NCI-H82 (cell line): ENCODE measurements at regions not wholly inside any gene's neighbourhood (a gene's known extent, or its start where the extent isn't known, plus 50 kb on each side); places are given as distances from the start of the nearest gene placed in this dataset.
"Not testable (repeated sequence)": the region's sequence is repeated elsewhere in the genome, so short reads cannot be mapped to it uniquely, and the experiment has no call there.

Experiments
- DNase-seq: peaks from one replicate; lab custom pipeline; 2025; lab: John Stamatoyannopoulos, UW

DNA sequence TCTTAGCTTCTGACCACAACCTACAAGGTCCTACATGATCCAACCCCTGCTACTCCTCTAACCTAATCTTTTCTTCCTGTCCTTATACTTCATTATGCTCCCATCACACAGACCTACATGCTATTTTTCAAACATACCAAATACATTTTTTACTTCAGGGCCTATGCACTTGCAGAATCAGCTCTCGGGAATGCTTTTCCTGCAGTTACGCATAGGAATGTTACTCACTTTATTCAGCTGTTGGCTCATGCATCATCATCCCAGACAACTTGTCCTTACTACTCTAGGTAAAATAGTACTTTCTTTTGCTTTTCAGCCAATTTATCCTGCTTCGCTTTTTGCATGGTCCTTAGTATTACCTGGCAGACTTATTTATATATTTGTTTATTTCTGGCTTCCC lies 105.6 kb downstream of the OXSM start:
- DNase-seq, result no peak

DNA sequence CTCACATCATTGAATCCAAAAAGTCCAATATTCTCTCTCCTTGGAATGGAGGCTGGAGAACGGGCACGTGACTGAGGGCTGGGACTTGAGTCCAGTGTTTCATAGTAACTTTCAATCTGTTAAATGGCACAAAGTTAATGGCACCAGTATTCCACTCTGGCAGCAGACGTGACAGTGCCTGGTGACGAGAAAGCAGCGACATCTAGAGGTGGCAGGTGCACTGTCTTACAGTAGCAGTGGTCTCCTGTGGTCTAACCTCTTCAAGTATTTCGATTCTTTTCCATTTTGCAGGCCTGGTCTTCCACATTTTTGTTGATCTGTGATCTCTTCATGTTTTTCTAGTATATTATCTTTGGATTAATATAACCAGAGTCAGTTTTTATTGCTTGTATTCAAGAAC lies 107.1 kb downstream of the OXSM start:
- peak; percentile 42 for DNase-seq

DNA sequence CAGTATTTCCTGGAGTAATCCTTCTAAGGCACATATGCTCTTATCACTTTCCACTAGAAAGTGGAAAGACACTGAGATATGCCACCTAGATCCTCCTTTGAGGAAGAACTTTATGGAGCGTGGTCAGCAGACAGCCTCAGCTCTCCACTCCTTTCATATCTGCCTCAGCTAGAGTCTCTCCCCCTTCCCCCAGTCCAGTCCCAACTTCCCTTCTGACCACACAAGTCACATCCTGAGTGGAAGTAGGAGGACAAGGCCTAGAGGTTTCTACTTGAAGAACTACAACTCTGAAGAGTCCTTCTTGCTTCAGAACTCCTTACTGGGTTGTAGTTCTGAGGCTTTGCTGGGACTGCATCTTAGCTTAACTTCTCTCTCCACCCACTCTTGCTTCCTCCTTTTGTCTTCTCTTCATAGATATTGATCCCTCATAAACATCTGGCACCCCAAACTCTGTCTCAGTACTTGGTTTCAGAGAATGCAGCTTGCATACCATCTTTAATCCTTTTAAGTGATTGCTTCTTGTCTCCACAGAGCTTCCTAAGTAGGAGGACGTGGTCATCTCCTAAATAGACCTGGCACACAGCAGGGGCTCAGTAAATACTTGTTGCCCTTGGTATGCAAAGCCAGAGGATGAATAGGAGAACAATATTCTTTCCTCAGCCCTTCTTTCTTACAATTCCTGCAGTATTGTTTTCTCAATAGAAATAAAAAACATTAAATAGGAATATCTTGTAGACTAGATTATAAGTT lies 109.6 kb downstream of the OXSM start:
- DNase-seq, result peak; percentile 38

DNA sequence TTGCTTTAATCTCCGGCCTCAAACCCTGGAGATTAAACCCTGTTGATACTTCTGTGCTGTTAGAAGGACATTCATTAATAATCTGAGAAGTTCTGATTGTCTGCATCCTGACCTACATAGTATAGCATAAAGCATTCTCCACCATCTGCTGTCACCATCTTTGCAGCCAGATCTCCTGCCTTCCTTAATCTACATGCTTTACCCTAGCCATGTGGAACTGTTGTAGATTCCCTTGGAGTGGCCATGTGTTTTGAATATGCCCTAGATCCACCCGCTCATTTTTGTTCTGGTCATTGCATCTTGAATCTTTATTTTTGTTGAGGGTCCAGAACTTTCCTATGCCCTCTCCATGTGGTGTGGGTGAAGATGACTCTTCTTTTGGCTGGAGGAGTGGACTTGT lies 110.3 kb downstream of the OXSM start:
- peak; percentile 3 for DNase-seq

DNA sequence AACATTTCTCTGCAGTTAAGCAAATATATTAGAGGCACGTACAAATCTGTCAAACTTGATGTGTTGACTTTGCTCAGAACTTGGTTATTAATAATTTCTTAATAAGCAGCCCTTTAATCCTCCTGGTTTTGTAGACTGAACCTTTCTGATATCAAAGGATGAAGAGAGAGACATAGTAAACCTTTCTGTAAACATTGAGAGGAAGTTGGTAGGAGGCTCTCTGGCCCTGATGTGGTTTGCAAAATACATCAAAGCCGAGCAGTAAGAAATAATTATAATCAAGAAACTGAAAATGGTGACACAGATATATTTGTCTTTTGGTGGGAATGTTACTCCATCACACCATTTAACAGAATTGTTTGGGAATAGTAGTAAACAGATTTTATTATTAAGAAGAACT lies 111.9 kb downstream of the OXSM start:
- DNase-seq, result no peak

DNA sequence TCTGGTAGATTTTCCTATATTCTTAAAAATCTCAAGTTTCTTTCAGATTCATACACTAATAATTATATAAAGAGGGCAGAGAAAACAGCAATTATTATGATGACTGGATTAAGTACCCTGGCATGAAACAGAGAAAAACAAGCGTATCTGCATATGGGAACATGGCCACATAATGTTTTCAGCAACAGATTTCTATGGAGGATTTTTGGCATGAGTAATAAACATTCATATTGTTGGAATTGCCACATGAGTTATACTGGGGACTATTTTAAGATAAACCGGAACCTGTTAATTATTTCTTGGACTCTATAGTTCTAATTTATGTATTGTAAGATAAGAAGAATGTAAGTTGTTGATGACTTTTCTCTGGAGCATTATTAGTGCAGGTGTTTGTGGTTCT lies 112.7 kb downstream of the OXSM start:
- DNase-seq, result no peak

DNA sequence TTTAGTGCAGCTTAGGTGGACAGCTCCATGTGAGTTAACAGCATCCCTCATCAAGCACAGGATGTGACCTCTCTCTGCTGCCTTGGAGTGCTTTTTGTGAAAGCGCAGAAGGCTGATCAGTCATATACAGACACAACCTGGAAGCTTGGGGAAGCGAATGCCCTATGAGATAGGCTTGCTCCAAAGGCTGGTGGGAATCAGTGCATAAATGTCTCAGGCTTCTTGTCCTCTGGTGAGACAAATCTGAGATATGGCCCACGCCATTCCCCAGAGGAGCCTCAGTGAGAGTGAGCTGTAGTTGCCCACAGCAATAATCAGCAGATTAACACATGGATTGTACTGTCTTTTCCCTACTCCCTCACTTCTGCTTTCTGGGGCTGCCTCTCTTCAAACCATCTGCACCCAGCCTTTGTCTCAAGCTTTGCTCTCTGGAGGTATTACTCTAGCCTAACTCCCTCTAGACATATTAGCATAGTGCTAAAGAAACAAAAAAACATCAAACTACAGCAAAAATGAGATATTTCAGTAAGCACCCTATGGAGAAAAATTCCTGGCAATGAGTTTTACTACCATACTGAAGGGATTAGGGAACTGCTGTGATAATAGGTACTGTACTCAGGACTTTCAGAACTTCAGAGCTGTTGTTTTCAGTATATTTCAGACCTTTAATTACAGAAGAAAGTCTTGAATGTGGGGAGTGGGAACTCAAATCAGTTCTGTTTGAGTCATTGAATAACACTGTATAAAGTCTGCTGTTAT lies 113.7 kb downstream of the OXSM start:
- peak; percentile 2 for DNase-seq

DNA sequence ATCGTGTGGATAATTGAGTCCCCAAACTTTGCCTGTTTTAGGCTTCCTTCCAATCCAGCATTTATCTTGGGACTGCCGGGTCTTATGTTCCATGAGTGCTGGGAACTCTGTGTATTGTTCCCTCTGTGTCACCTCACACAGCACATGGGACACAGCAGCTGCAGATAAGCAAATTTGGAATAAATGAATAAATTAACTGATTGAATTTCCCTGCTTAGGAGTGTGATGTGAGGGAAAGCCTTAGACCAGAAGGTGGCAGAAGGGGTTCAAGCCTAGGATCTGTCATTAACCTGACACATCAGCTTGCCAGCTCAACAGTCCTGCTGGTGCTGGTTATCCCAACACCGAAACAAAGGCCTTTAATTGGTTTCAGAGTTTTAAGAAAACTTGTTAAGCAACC lies 114.3 kb downstream of the OXSM start:
- DNase-seq, result peak; percentile 18

DNA sequence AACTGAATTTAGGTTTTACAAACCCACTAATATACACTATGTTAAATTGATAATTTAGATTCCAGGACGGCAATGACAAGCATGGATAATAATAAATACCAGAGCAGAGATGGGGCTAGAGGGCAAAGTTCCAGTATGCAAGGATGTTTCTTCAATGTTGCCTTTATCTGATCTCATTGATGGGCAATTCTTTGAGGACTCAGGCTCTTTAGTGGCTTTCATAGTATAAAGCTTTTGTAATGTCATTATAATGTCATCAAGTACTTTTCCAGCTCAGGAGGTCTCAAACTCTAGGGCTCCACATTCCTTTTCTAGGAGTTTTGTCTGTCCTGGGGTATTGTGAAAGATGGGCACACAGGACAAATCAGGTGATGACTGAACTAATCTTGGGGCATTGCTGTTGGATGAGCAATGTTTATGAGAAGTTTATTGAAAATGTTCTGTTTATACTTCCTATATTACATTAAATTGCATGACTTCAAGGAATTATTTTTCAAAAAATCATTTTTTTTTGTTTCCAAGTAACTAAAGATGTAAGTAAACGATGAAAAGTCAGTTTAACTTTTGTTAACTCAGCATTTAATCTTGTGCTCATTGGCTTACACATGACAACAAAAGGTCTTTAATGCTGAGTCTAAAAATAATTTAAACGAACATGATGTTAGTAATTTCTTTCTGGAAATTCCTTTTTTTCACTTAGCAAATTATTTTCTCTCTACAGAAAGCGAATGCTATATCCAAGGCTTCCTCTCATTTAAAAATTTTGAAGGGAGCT lies 116.4 kb downstream of the OXSM start:
- DNase-seq, result no peak

DNA sequence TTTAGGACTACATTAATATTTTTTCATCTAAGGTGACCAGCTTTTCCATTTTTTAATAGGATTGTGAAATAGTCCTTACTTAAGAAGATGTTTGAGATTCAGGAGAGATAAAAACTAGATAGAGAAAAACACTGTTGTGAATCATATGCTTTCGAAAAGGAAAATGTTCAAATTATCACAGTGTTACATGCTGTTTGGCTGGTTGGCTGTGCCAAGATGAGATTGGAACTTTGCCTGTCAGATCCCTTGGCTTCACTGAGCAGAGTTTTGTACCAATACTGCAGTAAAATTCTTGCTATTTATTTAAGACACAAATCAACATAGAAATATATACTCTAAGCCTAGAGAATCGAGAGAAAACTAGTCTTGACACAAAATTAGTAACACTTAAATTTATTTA lies 117.2 kb downstream of the OXSM start:
- DNase-seq, result no peak

DNA sequence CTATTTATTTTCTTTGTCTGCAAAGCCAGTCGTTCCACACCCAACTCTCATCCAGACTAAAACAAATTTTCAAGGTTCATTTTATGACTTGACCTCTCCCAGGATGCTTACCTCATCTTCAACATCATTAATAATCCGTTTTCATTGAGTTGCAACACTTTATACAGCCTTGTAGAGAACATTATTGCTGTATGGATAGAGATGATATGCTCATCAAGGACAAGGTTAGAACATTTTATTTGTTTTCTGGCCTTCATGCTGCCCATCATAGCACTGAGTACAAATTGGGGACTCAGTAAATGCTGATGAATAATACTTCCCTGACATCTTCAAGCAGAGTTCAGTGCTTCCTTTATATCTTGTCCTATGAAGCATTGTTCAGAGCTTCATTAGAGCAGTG lies 120.2 kb downstream of the OXSM start:
- no peak for DNase-seq

DNA sequence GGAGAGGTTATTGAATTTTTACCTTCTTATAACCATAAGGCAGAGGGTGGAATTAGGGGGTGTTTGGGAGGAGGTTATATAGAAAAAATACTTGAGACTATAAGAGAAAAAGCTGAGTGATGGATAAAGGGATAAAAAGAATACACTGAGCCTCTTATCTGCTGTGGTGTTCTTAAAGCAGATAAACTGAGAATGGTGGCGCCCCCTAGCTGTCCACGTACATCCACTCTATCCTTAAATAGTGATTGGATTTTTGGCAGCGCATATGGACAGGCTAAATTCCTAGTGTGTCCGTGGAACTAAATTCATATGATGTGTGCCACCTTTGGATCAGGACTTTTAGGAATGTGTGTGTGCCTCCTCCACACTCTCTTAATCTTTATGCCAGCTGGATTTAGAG lies 121.1 kb downstream of the OXSM start:
- peak; percentile 65 for DNase-seq

DNA sequence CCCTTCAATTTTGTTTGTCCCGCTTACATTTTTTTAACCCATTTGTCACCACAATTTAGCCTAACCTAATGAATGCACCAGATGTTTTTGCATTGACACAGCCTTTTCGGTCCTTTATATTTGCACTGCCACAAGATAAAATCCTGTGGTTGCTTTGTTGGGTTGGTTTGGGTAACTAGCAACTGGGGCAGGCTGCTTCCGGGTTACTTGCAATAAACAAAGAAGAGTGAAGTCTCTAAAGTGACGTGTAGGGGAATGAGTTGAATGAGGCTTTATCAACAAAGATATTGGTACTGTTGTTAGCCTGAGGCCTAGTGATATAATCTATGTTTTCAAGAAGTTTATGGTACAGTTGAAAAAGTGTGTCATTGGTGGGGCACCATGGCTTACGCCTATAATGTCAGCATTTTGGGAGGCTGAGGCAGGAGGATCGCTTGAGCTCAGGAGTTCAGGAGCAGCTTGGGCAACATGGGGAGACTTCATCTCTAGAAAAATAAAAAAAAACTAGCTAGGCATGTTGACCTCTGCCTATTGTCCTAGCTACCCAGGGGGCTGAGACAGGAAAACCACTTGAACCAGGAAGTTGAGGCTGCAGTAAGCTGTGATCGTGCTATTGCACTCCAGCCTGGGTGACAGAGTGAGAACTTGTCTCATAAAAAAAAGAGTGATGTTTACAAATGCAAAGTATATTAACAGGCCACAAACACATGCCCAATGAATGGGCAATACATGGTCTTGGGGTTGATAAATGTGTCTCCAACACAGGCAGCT lies 121.8 kb downstream of the OXSM start:
- DNase-seq, result no peak

DNA sequence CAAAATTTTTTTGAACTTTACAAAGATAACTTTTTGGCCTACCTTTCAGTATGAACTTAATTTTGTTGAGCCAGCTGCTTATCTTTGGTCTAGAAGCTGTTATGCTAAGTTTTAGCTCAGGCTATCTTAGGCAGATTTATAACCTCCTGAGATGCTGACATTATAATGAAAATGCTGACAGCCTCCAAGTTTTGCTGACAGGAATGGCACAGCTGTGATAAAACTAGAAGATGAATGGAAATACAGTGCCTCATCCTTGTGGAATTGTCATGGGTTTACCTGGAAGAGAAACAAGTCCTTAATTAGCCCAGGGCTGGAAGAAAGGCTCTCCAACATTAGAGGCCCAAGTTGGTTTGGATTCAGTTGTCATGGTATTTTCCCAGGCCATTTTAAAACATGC lies 123.3 kb downstream of the OXSM start:
- DNase-seq, result no peak

DNA sequence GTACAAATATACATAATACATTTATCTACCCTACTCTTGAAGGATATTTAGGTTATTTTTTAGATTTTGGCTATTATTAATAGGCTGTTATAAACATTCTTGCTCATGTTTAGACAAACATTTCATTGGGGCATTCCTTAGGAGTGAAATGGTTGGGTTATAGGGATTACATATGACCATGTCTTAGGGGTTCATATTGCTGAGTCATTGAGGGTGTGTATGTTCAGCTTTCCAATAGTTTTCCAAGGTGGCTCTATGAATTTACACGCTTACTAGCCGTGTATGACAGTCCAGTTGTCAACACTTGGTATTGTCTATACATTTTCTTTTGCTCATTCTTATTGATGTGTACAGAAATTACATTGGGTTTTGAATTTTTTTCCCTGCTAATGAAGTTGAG lies 125.8 kb downstream of the OXSM start:
- no peak for DNase-seq

DNA sequence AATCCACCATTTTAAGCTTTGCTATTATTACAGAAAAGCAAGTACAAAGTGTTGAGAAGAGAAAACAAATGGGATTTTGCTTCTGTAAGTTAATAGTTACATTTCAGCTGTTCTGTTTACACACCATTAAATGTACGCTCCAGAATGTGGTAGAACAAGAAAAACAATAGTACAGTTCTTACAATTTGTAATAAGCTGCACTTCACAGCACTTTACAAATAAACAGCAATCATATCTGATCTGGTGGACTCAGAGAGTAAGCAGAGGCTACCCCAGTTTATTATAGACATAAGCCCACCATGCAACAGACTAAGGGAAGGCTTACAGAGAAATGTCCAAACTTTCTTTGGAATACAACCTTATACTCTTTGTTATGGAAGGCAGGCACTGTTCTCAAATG lies 126.4 kb downstream of the OXSM start:
- DNase-seq, result no peak

DNA sequence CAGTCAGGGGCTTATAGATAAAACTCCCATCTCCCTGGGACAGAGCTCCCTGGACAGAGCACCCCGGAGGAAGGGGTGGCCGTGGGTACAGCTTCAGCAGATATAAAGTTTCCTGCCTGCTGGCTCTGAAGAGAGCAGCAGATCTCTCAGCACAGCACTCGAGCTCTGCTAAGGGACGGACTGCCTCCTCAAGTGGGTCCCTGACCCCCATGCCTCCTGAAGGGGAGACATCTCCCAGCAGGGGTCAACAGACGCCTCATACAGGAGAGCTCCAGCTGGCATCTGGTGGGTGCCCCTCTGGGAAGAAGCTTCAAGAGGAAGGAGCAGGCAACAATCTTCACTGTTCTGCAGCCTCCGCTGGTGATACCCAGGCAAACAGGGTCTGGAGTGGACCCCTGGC lies 142.1 kb downstream of the OXSM start:
- DNase-seq, result not testable (repeated sequence)

DNA sequence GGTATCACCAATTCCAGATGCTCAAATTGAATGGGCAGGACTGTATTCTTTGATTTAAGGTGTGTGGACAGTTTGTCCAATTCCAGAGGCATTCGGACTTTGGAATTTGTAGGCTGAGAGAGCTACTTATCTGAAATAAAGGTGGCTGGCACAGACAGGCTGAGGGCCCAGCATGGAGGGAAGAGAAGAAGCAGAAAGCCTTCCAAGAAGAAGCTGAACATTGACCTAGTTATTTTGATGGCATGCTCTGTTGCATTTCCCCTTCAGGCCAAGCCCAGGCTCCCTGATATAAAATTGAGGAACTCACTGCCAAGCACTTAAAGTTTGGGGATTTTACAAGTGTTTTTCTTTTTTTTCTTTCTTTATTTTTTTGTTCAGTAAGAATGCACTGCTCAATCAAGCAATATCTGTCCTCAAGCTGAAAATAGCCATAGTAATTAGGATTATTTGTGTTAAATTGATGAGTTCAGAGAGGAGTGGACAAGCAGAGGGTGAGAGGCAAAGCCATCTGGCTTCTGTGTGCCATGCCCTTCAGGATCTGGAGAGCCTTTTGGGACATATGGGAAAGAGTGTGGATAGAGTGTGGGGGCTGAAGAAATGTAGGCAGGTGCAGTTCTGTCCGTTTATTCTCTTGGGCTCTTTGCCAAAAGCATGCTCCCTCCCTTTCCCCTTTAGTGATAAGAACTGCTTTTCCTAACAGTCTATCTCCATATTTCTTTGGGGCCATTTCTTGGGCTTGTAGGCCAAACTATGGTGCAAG lies 148.9 kb downstream of the OXSM start:
- DNase-seq, result no peak

DNA sequence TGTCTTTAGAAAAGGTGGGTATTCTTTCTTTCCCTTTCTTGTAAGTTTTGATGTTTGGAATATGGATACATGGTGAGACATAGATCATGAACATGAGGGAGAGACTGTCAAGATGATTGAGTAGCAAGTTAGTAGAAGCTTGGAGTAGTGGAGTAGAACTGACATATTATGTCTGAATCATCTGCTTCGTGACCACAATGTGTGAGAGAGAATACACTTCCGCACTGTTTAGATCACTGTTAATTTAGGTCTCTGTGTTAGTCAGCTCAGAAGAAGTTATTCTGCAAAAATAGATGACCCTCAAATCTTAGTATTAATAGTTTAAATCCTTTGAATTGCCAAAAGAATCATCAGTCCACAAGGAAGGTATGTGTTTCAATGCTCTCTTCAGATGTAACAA lies 151.0 kb downstream of the OXSM start:
- no peak for DNase-seq

DNA sequence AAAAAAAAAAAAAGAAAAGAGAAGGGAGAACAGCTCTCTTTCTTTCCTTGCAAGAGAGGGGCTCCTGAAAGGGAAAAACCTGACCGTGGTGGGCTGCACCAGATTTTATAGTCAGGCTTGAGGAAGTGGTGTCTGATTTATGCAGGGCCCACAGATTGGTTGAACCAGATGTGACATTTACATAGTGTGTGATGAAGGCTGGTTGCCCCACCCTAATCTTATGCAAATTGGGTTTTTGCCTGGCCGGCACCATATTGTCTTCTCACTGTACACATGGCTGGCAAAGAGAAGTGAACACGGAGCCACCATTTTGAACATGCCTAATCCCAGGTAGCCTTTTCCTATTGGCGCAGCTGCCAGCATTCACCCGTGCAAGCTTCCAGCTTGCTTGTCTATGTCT lies 154.4 kb downstream of the OXSM start:
- peak; percentile 6 for DNase-seq

DNA sequence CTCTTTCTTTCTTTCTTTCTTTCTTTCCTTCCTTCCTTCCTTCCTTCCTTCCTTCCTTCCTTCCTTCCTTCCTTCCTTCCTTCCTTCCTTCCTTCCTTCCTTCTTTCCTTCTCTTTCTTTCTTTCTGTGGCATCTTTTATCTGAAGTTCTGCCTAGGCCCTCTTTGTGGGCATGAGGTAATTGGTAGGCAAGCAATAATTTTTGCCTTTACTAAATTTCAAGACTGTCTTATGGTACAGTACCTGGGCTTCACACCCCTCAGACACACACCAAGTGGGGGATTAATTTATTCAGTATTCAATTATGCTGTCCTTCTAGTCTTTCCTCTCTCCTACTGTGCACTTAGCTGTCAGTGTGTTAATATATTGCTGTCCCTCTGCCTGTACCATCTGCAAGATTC lies 155.5 kb downstream of the OXSM start:
- DNase-seq, result no peak
